Prostate gland (tissue), 2 donors: ENCODE measurements at regions not wholly inside any gene's neighbourhood (a gene's known extent, or its start where the extent isn't known, plus 50 kb on each side); places are given as distances from the start of the nearest gene placed in this dataset.
A peak's percentile ranks its signal among the peaks of the same experiment; 100 is the strongest.
"Not testable (repeated sequence)": the region's sequence is repeated elsewhere in the genome, so short reads cannot be mapped to it uniquely, and the experiment has no call there.

Experiments used
- DNase-seq: peaks from one replicate; pipeline ENCODE4 v3.0.0-alpha.2; 2019; ENCODE audit warnings: low spot score
- H3K27ac ChIP-seq, 2 donors: fragments of 200-600 bp; sonication (generic); 2 replicates each; pipeline ENCODE4 v1.5.1; 2017 to 2019
- H3K27me3 ChIP-seq: fragments of 200-600 bp; sonication (generic); replicated peaks from 2 replicates; pipeline ENCODE4 v1.5.1; 2019; ENCODE audit not compliant: insufficient read depth
- H3K36me3 ChIP-seq, 2 donors: fragments of 200-600 bp; sonication (generic); 1 replicate in 1 of 2; 2 replicates in 1 of 2; pipeline versions ENCODE4 v1.5.1 to v1.8.1; 2017 to 2019
- H3K4me1 ChIP-seq: fragments of 200-600 bp; sonication (generic); replicated peaks from 2 replicates; pipeline ENCODE4 v1.5.1; 2019
- H3K4me3 ChIP-seq, 2 donors: fragments of 200-600 bp; sonication (generic); 2 replicates each; pipeline ENCODE4 v1.5.1; 2017 to 2019
- H3K9me3 ChIP-seq: fragments of 200-600 bp; sonication (generic); 2 replicates; pipeline ENCODE4 v1.5.1; 2017
- CTCF ChIP-seq, 4 experiments: fragments of 200-600 bp in 2 of 4; fragments of 450-650 bp in 2 of 4; sonication (generic) in 2 of 4; IDR thresholded peaks; 1 replicate in 3 of 4; 2 replicates in 1 of 4; pipeline ENCODE4 v1.5.1; 2016 to 2019; ENCODE audit warnings: antibody characterized with exemption in 4 of 4, mild to moderate bottlenecking in 2 of 4, moderate library complexity in 2 of 4
- POLR2A ChIP-seq: fragments of 450-650 bp; IDR thresholded peaks from one replicate; pipeline ENCODE4 v1.6.1; 2016; ENCODE audit warnings: antibody characterized with exemption, mild to moderate bottlenecking
- POLR2AphosphoS5 ChIP-seq: sonication (generic); formaldehyde crosslinking; IDR thresholded peaks from one replicate; pipeline ENCODE4 v1.6.1; 2017; ENCODE audit warnings: antibody characterized with exemption
- WGBS: methylation state at CpG from one replicate; pipeline ENCODE4 v1.1.5; 2018; 5-methylcytosine and 5-hydroxymethylcytosine counted together
- intact Hi-C: fragments of 100-400 bp; cut with DNase I; formaldehyde crosslinking; loops from one replicate; pipeline ENCODE4 v1.14.2; 2022

- Histone ChIP-seq H3K27ac (peak overlapping the region; percentile 7 to 21), H3K4me1 (no peaks in the 10 kb centered on the region), H3K4me3 (no peak overlapping the region), H3K9me3 (no peaks in the 10 kb centered on the region), H3K27me3 (no peaks in the 10 kb centered on the region), H3K36me3 (no peaks in the 10 kb centered on the region)
- intact Hi-C loops = no loop called here
- 39% methylated on average over 2 of the region's 2 CpGs for WGBS
- DNase-seq = no peak
- no peak for TF ChIP-seq POLR2A
Measured at GRCh38 chr7:91358303-91358702, 94.1 kb downstream of the FZD1 start.

GRCh38 chr7:91365097-91365496 is 100.9 kb downstream of the FZD1 start:
- intact Hi-C loops, H3K27ac ChIP-seq, H3K27me3 ChIP-seq, H3K36me3 ChIP-seq, H3K4me1 ChIP-seq, H3K9me3 ChIP-seq, DNase-seq, H3K4me3 ChIP-seq: not testable (repeated sequence)
- WGBS = 91% methylated on average over 5 of the region's 5 CpGs

GRCh38 chr7:91366091-91366490 is 101.9 kb downstream of the FZD1 start:
- Histone ChIP-seq H3K36me3 (no peaks in the 10 kb centered on the region), H3K27ac (no peak overlapping the region), H3K4me1 (no peaks in the 10 kb centered on the region), H3K4me3 (no peak overlapping the region), H3K27me3 (no peaks in the 10 kb centered on the region), H3K9me3 (no peaks in the 10 kb centered on the region)
- TF ChIP-seq POLR2A (no peak), CTCF (IDR thresholded peaks at IDR 0.05) (no peak), POLR2AphosphoS5 (no peak)
- no peak for DNase-seq
- intact Hi-C loops = no loop called here

- Histone ChIP-seq H3K27me3 (no peaks in the 10 kb centered on the region), H3K36me3 (no peaks in the 10 kb centered on the region), H3K9me3 (no peaks in the 10 kb centered on the region), H3K4me3 (no peak overlapping the region), H3K27ac (no peak overlapping the region), H3K4me1 (no peaks in the 10 kb centered on the region)
- DNase-seq = no peak
- TF ChIP-seq POLR2A = no peak
- no peak for TF ChIP-seq POLR2AphosphoS5
- TF ChIP-seq CTCF (IDR thresholded peaks at IDR 0.05) = no peak
- 92% methylated on average over 6 of the region's 6 CpGs for WGBS
- intact Hi-C loops = no loop called here
Measured at GRCh38 chr7:91367812-91368578, 103.8 kb downstream of the FZD1 start.

GRCh38 chr7:91372323-91372722 is 108.1 kb downstream of the FZD1 start:
- TF ChIP-seq CTCF (IDR thresholded peaks at IDR 0.05) = no peak
- DNase-seq = no peak
- no peak overlapping the region for H3K27ac ChIP-seq
- intact Hi-C loops = no loop called here
- H3K4me3 ChIP-seq = no peak overlapping the region
- 91% methylated on average over 3 of the region's 3 CpGs for WGBS
- H3K27me3 ChIP-seq = no peaks in the 10 kb centered on the region
- H3K9me3 ChIP-seq = no peaks in the 10 kb centered on the region
- H3K36me3 ChIP-seq = no peaks in the 10 kb centered on the region
- H3K4me1 ChIP-seq = no peaks in the 10 kb centered on the region

GRCh38 chr7:91373111-91373800 is 109.0 kb downstream of the FZD1 start:
- WGBS = 71% methylated on average over 4 of the region's 4 CpGs
- no peaks in the 10 kb centered on the region for H3K36me3 ChIP-seq
- H3K27me3 ChIP-seq = no peaks in the 10 kb centered on the region
- no peak overlapping the region for H3K4me3 ChIP-seq
- no peaks in the 10 kb centered on the region for H3K4me1 ChIP-seq
- TF ChIP-seq CTCF (IDR thresholded peaks at IDR 0.05) (no peak), POLR2A (no peak), POLR2AphosphoS5 (no peak)
- no peak overlapping the region for H3K27ac ChIP-seq
- intact Hi-C loops = no loop called here
- no peaks in the 10 kb centered on the region for H3K9me3 ChIP-seq
- no peak for DNase-seq
